ENCODE measurements at regions not wholly inside any gene's neighbourhood (a gene's known extent, or its start where the extent isn't known, plus 50 kb on each side); places are given as distances from the start of the nearest gene placed in this dataset.
A peak's percentile ranks its signal among the peaks of the same experiment; 100 is the strongest.

GRCh38 chr6:50921968-50922367 lies 103.3 kb downstream of the TFAP2B start:
- peaks cover 11% of the 10 kb centered on the region for H3K36me3 Mint-ChIP-seq (ENCODE audit: low read depth)
- H3K4me1 Mint-ChIP-seq (ENCODE audit: low read depth) = peaks cover 14% of the 10 kb centered on the region
- no peak overlapping the region for H3K27ac Mint-ChIP-seq (ENCODE audit: unreplicated experiment)
- H3K9me3 Mint-ChIP-seq (ENCODE audit: low read depth) = peaks cover 30% of the 10 kb centered on the region
- no peak for TF ChIP-seq CTCF (IDR thresholded peaks at IDR 0.05)
- H3K4me3 Mint-ChIP-seq (ENCODE audit: unreplicated experiment) = no peak overlapping the region
- no peaks in the 10 kb centered on the region for H3K27me3 Mint-ChIP-seq (ENCODE audit: low read depth)
- no peak for DNase-seq (ENCODE audit: low spot score)

DNA sequence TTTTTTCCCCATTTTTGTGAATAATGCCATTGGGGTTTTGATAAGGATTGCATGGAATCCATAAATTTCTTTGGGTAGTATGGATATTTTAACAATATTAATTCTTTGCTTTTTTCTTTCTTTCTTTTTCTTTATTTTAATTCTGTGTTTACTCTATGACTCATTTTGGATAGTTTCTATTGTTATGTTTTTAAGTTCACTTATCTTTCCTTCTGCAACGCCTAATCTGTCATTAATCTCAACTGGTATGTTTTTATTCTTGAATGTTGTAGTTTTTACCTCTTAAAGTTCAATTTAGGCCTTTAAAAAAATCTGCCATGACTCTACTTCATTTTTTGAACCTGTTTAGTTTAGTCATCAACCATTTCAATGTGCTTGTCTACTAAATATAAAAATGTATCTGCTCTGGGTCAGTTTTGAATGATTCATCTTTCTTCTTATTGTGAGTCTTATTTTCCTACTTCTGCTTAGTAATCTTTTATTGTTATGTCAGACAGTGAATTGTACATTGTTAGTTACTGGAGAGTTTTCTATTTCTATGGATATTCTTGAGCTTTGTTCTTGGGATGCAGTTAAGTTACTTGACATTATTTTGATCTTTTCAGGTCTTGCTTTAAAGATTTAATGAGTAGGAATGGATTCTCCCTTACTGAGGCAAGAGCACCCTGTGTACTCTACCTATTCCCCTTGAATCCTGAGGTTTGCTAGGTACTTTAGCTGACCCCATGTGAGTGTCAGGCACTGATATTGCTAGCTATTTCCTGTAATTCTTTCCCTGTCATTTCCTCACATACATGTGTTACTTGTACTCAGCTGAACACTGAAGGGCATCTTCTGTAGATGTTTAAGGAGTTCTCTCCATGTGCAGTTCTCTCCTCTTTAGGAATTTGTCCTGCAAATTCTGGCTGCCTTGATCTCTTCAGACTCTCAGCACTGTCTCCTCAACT lies 104.2 kb downstream of the TFAP2B start:
- Mint-ChIP-seq H3K36me3 (ENCODE audit: low read depth) (peaks cover 11% of the 10 kb centered on the region), H3K4me1 (ENCODE audit: low read depth) (peaks cover 21% of the 10 kb centered on the region), H3K9me3 (ENCODE audit: low read depth) (peaks cover 30% of the 10 kb centered on the region), H3K4me3 (ENCODE audit: unreplicated experiment) (no peak overlapping the region), H3K27me3 (ENCODE audit: low read depth) (no peaks in the 10 kb centered on the region), H3K27ac (ENCODE audit: unreplicated experiment) (peak overlapping the region; percentile 12)
- no peak for DNase-seq (ENCODE audit: low spot score)
- no peak for TF ChIP-seq CTCF (IDR thresholded peaks at IDR 0.05)

GRCh38 chr6:50924758-50925157 lies 106.1 kb downstream of the TFAP2B start:
- no peak for TF ChIP-seq CTCF (IDR thresholded peaks at IDR 0.05)
- H3K27me3 Mint-ChIP-seq (ENCODE audit: low read depth) = no peaks in the 10 kb centered on the region
- no peak for DNase-seq (ENCODE audit: low spot score)
- H3K9me3 Mint-ChIP-seq (ENCODE audit: low read depth) = peaks cover 21% of the 10 kb centered on the region
- no peak overlapping the region for H3K4me3 Mint-ChIP-seq (ENCODE audit: unreplicated experiment)
- peaks cover 8% of the 10 kb centered on the region for H3K36me3 Mint-ChIP-seq (ENCODE audit: low read depth)
- H3K27ac Mint-ChIP-seq (ENCODE audit: unreplicated experiment) = no peak overlapping the region
- peaks cover 32% of the 10 kb centered on the region for H3K4me1 Mint-ChIP-seq (ENCODE audit: low read depth)

DNA sequence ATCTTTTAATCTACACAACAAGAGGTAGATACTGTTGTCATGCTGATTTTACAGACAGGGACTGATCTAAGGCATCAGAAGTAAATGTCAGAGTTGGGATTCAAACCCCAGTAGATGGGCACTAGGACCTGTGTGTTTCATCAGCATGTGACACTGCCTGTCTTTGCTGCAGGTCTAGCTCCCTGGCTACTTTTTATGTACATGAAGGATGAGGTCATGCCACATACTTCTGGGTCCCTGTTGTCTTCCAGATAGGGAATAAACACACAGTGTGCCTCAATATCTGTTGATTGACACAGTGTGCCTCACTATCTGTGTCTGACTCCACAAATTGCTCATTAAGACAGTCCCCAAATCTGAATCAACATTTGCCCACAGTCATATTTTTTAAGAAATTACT lies 106.9 kb downstream of the TFAP2B start:
- H3K4me1 Mint-ChIP-seq (ENCODE audit: low read depth) = peaks cover 32% of the 10 kb centered on the region
- no peak overlapping the region for H3K4me3 Mint-ChIP-seq (ENCODE audit: unreplicated experiment)
- H3K27me3 Mint-ChIP-seq (ENCODE audit: low read depth) = no peaks in the 10 kb centered on the region
- TF ChIP-seq CTCF (IDR thresholded peaks at IDR 0.05) = no peak
- H3K9me3 Mint-ChIP-seq (ENCODE audit: low read depth) = peaks cover 16% of the 10 kb centered on the region
- no peak overlapping the region for H3K27ac Mint-ChIP-seq (ENCODE audit: unreplicated experiment)
- peaks cover 6% of the 10 kb centered on the region for H3K36me3 Mint-ChIP-seq (ENCODE audit: low read depth)
- DNase-seq (ENCODE audit: low spot score) = no peak

DNA sequence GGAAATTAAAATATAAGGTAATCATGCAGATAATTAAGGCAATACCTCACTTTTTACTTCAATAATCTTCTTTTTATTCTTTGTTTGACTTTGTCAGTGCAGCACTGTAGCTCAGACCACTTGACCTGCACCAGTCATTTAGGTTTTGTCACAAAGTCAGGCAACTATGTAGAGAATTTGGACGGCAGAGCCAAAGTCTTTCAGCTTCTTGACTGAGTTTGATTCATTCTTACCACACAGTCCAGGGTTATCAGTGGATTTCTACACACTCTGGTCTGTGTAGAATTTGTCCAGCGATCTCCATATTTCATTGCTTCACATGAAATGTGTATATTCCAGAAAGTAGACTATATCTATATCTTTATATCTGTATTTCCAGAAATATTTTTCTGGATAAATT lies 107.3 kb downstream of the TFAP2B start:
- H3K9me3 Mint-ChIP-seq (ENCODE audit: low read depth) = peaks cover 11% of the 10 kb centered on the region

More for the DNA sequence above, 107.3 kb downstream of the TFAP2B start:
- H3K27ac Mint-ChIP-seq (ENCODE audit: unreplicated experiment) = no peak overlapping the region
- H3K36me3 Mint-ChIP-seq (ENCODE audit: low read depth) = peaks cover 4% of the 10 kb centered on the region
- no peak for TF ChIP-seq CTCF (IDR thresholded peaks at IDR 0.05)
- H3K27me3 Mint-ChIP-seq (ENCODE audit: low read depth) = no peaks in the 10 kb centered on the region
- no peak overlapping the region for H3K4me3 Mint-ChIP-seq (ENCODE audit: unreplicated experiment)
- peaks cover 32% of the 10 kb centered on the region for H3K4me1 Mint-ChIP-seq (ENCODE audit: low read depth)
- DNase-seq (ENCODE audit: low spot score) = no peak
